SHP77 (cell line): ENCODE measurements at regions not wholly inside any gene's neighbourhood (a gene's known extent, or its start where the extent isn't known, plus 50 kb on each side); places are given as distances from the start of the nearest gene placed in this dataset.

Source experiments
- DNase-seq, 2 experiments: peaks; one replicate each; lab custom pipeline; 2025; lab: John Stamatoyannopoulos, UW

DNA sequence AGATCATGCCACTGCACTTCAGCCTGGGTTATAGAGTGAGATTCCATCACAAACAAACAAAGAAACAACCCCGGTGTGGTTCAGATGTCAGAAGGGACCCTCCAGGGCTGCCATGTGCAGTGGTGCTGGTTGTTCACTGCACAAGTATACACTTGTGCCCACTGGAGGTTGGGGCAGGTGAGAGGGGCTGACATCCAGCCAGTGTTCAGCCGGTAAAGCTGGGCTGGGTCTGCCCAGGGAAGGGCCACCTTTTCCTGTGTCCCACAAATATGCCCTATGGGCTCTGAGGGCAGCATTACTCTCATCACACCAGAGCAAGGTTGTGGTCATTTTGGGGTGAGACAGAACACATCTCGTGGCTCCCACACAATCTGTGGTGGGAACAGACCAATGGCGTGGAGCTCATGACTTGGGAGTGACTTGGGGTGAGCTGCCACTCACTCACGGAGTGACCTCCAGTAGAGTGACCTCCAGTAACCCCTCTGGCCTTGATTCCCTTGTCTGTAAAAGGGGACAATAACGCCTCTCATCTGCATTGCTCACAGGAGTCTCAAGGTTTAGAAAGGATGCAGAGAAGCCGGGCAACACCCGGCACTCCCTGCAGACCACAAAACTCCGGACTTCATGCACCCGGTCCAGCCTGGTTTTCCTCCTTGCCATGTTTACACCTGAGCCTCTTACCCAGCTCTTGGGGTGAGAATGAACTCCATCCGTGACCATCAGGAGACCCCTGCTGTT is 69.0 kb upstream of the VRK1 start:
- no peak for DNase-seq

DNA sequence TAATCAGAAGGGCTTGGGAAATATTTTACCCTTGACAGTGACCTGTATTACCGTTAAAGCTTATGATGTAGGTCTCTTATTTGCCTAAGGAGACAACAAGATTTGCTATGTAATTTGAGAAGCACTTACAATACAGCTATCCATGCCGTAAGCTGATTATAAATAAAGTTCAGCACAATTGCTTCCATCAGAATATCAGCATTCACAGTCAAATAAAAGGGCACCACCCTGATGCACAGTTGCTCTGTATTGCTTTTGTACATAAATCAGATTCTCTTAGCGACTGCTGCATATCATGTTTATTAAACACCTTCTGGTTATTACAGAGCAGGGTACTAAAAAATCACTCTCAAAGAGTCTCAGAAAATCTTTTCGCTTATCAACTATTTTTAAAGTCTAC is 67.3 kb upstream of the VRK1 start:
- DNase-seq = no peak

DNA sequence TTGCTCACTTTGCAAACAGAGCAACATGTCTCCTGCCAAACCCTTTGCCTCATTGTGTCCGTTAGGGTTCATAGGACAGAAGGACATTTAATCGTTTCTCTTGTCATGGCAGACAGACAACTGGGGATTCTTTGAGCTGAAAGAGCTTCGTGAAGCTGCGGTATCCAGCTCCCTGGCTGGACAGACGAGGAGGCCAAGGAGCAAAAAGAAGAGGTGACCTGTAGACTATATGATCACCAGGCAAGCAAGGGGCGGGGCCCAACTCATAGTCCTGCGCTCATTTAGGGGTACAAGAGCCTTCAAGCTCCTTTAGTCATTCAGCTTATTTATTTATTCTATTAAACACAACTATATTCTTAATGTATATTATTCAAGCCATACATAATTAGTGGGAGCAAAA is 66.8 kb upstream of the VRK1 start:
- no peak for DNase-seq

DNA sequence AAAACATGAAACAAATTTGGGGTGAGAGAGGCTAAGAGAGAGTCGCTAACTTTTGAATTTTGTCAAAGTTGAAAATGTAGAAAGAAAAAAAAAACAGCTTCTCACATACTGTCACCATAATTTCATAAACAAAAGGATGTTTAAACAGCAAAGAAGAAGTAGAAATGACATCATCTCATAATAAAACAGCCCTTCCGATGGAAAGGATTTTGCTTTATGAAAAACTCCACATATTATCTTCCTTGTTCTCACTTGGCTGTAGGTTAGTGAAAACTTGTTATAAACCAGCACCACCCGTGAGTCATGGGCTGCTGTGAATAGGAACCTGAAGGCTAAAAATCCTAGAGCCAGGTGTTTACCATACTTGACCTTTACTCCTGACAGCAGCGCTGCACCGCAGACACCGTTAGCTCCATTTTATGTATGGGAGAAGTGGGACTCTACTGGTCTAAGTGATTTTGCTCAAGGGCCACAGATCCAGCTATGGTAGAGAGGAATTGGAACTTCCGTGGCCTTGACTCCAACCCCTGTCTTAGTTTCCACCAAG is 63.0 kb upstream of the VRK1 start:
- peak; percentile 25 to 47 for DNase-seq

DNA sequence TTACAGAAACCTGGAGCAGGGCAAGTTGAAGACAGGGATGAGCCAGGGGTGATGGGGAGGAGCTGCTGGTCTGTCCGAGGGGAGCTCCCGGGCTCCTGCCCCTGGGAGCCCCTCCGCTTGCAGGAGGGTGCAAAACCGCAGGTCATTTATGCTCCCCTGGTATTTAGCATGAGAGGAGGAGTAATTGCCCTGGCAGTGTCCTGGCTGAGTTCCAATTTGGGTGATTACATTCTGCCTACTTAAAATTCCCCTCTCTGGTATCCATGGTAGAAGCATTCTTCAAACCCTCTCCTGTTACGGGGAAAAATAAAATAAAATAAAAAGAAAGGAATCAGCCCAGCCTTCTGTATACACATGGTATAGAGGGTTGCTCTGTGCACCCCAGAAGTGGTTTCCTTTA is 61.7 kb upstream of the VRK1 start:
- no peak for DNase-seq

DNA sequence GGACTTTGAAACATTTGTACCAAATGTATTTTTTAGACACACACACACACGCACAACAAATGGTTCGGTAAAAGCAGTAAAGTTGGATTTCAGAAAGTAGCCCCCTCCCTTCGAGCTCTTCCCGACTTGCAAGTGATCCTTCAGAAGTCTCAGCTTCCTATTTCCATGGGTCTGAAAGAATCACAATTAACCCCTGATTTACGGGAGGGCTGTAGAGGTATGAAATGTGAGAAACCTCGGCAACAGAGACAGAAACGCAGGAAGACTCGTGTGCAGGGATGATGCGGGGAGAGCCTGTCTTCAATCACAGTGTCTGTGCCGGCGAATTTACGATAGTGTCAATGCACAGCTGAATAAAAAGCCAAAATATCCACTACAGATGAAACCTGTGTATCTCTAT is 60.7 kb upstream of the VRK1 start:
- no peak for DNase-seq

DNA sequence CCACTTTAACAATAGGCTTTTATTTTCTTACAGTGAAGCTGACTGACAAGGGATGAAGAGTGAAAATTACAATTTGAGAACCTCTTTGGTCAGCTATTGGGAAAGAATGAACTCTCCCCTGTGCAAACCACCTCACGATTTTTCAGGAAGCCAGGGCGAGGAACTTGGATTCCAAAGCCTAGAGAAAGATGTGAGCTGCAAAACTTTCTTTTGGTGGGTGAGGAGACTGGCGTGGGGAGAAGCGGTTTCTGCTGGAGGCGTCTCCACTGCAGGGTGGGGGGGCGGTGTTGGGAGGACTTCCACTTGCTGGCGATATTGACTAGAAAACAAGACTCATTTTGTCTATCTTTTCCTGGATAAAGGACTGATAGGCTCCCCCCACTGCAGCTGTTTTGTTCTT is 59.3 kb upstream of the VRK1 start:
- DNase-seq = no peak

DNA sequence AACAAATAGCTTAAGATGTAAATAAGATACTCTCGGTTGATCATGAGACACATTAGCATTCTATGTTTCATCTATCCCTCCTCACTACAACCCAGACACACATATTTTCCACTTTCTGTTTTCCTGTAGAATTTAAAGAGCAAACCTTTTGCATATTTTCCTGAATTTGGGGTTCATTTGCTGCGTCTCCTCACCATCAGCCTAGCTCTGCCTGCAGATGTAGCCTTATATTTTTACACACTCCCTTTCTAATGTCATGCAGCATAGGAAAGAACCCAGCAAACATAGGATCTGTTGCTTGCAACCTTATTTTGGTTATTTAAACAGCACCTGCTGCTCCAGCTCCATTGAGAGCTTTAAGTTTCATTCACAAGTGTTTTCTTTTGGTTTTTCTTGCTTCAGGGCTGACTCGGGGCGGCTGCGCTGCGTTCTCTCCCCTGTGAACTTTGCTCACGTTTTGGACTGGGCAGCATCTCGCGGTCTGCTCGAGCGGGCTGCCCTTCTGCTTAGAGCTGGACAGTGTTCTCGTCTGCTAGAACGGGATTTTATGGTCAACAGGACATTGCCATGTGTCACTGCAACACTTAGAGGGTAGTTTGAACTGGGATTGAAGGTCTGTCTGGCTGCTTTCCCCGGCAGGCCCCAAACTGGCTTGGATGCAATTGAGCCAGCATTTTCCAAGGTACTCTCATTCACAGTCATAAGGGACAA is 57.8 kb upstream of the VRK1 start:
- DNase-seq = peak; percentile 66

DNA sequence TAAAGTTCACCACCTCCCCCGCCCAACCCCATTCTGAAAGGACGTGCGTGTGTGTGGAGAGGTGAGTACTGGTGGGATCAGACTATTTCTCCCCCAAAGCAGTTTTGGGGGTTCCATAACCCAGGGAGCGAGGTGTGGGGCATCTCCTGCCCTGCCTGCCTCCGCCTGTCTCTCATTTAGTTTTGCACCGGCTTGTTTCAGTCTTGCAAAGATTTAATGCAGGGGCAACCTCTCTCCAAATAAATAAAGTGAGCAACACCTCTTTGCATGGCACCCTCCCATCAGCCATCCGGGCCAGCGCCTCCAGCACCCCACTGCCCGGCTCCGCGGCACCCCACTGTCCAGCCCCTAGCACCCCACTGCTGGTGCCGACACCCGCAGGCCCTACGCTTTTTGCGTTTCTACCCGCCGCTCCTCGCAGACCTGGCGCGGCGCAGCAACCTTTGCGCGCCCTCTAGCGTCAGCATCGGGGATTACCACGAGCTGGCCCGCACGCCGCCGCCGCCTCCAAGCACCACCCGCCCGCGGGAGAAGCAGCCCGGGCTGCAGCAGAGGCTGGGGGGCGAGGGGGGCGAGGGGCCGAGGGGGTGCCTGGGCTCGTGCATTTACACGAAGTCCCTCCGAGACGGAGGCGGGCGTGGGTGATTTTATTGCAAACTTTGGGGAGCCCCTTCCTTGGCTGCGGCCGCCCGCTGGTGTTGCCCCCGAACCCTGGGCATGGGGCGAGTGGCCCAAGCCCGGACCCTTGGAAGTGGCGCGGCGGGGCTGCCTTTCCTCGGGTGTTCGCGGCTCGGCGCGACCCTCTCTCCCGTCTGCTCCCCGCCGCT is 55.8 kb upstream of the VRK1 start:
- DNase-seq = peak in 1 of 2 experiments; percentile 14

DNA sequence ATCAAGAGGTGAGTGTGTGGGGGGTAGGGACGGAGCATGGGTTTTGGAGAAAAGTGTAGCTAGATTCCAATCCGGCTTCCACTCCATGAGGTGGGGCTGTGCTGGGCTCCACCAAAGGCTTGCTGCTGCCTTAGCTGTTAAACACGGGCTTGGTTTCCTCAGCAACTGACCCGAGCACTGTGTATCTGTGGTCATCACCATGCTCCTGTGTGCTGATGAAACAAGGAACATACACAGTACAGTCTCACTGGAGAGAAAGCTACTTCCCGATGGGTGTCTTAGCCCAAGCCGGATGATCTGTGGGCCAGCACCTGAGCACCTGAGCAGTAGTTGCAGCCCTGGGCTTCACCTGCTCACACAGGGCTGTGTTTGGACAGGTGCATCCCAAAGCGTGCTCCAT is 52.9 kb upstream of the VRK1 start:
- no peak for DNase-seq

DNA sequence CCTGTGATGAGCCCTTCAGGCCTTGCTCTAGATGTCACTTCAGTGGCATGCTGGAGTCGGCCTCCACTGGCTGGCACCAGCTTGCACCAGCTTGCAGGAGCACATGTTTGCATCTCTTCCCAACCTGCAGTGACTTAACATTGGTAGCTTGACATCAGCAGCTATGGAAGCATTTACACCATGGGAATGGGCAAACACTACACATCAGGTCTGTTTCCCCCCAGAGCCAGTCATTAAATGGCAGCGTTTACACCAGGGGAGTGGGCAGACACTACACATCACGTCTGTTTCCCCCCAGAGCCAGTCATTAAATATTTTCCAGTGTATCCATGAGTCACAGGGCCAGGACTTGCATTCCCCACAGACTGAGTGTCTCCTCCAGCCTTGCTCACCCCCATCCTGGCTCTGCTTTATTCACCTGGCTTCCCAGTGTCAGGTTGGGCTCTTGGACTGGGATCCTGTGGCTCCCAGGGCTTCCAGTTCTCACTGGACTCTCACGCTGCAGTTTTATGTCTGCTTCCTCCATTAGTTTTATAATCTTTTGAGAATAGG is 51.6 kb upstream of the VRK1 start:
- no peak for DNase-seq

DNA sequence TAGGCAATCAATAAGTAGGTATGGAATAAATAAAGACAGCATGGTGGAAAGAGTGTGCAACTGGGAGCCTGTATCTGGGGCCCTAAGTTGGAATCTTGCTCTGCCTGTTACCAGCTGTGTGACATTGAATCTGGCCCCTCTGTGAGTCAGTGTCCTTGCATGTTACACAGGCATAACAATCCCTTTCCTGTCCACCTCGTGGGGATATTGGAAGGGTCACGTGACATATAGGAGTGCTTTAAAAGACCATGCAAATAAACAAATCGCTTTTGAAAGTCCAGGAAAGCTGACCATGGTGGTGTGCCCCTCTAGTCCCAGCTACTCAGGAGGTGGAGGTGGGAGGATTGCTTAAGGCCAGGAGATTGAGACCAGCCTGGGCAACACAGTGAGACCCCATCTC is 51.1 kb upstream of the VRK1 start:
- DNase-seq = no peak

DNA sequence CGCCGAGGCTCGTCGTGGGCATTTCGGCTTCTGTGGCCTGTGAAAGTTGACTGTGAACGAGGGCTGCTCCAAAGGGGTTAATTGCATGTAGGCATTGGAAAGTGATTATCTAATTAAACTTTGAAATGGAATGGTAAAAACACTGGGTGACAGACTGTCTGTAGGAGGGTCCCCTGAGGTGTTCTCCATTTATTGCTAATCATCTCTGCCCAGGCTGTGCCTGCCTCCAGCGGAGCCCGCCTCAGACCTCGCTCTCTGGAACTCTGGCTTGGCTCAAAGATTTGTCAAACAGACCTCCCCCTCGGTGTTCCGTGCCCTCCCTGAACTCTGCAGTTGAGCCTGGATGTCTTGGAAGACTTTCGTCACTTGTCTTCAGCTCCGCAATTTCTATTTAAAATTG is 50.2 kb upstream of the VRK1 start:
- DNase-seq = no peak
